ENCODE measurements at regions not wholly inside any gene's neighbourhood (a gene's known extent, or its start where the extent isn't known, plus 50 kb on each side); places are given as distances from the start of the nearest gene placed in this dataset.
A peak's percentile ranks its signal among the peaks of the same experiment; 100 is the strongest.
"Not testable (repeated sequence)": the region's sequence is repeated elsewhere in the genome, so short reads cannot be mapped to it uniquely, and the experiment has no call there.

- no peak overlapping the region for H3K27ac ChIP-seq
- TF ChIP-seq ZFX (IDR thresholded peaks at IDR 0.05) (no peak), CTCF (conservative IDR thresholded peaks at IDR 0.05) (peak; percentile 22)
These were observed 162.8 kb downstream of the TENT5A start for GRCh38 chr6:81589465-81590313.

GRCh38 chr6:81585686-81586085 lies 166.8 kb downstream of the TENT5A start:
- not testable (repeated sequence) for H3K27ac ChIP-seq

GRCh38 chr6:81584156-81584555 lies 168.3 kb downstream of the TENT5A start:
- H3K27ac ChIP-seq: not testable (repeated sequence)

- H3K27ac ChIP-seq: no peak overlapping the region
- TF ChIP-seq ZFX (IDR thresholded peaks at IDR 0.05) (no peak), CTCF (conservative IDR thresholded peaks at IDR 0.05) (no peak)
These were observed 177.0 kb downstream of the TENT5A start for GRCh38 chr6:81575442-81575841.

- H3K27ac ChIP-seq: no peak overlapping the region
- TF ChIP-seq ZFX (IDR thresholded peaks at IDR 0.05) (no peak), CTCF (conservative IDR thresholded peaks at IDR 0.05) (no peak)
These were observed 180.5 kb downstream of the TENT5A start for GRCh38 chr6:81572020-81572419.

- TF ChIP-seq CTCF (conservative IDR thresholded peaks at IDR 0.05): no peak
- no peak overlapping the region for H3K27ac ChIP-seq
These were observed 181.8 kb downstream of the TENT5A start for GRCh38 chr6:81570681-81571080.

- H3K27ac ChIP-seq: no peak overlapping the region
- TF ChIP-seq ZFX (IDR thresholded peaks at IDR 0.05) (no peak), CTCF (conservative IDR thresholded peaks at IDR 0.05) (no peak)
These were observed 183.5 kb downstream of the TENT5A start for GRCh38 chr6:81568973-81569372.

- H3K27ac ChIP-seq: no peak overlapping the region
- TF ChIP-seq CTCF (conservative IDR thresholded peaks at IDR 0.05) (no peak), ZFX (IDR thresholded peaks at IDR 0.05) (no peak)
These were observed 187.4 kb downstream of the TENT5A start for GRCh38 chr6:81565071-81565470.
